ENCODE measurements at regions not wholly inside any gene's neighbourhood (a gene's known extent, or its start where the extent isn't known, plus 50 kb on each side); places are given as distances from the start of the nearest gene placed in this dataset.

DNA sequence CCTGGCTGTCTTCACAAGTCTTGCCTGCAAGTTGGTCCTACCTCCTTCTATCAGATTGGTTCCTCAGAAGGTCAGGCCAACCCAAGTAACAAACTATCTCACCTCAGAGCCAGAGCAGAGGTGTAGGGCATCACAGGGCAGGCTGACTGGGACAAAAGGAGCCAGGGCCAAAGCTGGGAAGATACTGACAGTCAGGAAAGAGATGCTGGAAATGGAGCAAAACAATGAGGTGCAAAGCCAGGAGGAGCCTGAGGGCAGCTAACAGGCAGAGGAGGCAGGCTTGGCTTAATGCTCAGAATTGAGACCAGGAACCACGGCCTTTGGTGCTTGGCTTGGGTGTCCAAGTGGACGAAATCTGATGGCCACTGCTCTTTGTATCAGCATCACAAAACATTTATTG is 68.4 kb upstream of the PNMA1 start:
- no peak for DNase-seq (ENCODE audit: low spot score)

DNA sequence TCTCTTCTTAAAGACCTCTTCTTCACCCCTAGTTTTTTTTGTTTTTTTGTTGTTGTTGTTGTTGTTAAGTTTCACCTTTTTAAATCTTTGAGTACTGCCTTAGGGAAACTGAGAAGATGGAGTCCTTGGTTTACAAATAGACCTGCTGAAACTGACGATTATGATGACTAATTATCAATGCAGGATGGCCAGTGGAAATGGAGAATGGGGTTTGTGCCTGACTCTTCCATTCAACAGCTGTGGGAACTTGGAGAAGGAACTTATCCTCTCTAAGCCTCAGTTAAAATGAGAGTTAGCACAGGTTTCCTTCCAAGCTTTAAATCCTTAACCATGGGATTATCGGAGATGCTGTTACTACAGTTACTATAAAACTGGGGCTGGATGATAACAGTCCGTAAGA is 66.7 kb upstream of the PNMA1 start:
- no peak for DNase-seq (ENCODE audit: low spot score)

DNA sequence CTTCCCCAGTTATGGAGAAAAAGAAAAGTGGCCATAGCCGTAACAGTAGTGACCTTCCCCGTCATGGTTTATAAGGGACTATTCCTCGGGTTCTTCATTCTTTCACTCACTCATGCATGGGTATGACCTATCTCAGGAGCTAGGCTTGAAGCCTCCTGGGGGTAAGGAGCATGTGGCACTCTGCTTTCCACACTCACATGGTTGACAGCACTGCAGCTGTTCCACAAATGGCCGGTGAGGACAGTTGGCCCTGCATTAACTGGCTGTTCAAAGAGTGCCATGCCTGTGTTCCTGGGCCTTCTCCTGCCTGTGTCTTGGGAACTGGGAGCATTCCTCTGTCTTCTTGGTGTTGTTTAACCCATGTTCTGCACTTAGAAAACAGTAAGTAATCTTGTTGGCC is 66.2 kb upstream of the PNMA1 start:
- no peak for DNase-seq (ENCODE audit: low spot score)

DNA sequence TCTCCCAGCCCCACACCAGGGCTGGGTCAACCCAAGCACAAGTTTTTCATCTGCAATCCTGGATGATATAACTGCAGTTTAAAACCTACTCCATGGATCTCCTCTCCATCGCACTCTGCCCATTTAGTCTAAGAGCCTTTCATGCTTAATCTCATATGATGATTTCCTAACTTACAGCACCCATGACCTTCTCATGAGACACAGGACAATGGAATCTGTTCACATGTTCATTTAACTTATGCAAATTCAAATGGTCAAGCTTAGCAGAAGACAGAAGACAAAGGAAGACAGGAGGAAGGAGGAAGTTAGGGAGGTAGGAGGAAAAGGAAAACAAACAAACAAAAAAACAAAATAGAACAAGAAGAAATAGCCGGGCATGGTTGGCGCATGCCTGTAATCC is 64.6 kb upstream of the PNMA1 start:
- no peak for DNase-seq (ENCODE audit: low spot score)

DNA sequence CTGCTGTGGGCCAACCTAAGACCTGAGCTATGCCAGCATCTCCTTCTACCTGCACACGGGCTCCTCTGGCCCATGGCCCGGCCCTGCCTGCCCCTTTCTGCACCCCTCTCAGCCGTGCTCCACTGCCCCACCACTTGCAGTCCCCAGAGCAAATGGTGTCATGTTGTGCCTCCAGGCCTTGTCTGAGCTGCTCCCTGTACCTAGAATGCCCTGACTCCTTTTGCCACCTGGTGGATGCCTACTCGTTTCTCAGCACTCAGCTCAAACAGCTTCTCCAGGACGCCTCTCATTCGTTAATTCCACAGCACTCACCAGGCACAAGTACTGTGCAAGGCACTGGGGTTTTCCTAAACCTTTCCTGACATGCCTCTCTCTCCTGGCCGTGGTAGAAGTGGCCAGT is 63.2 kb upstream of the PNMA1 start:
- no peak for DNase-seq (ENCODE audit: low spot score)

DNA sequence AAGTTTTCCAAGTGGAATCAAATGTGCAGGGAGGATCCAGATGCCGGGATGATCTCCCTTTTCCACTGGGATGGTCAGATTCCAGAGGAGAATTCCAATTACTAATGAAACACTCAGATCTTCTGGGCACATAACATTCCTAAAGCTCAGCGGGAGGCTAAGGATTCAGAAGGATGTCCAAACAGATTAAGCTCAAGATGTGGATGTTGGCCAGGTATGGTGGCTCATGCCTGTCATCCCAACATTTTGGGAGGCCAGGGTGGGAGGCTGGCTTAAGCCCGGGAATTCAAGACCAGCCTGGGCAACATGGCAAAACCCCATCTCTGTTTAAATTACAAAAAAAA is 62.0 kb upstream of the PNMA1 start:
- no peak for DNase-seq (ENCODE audit: low spot score)

DNA sequence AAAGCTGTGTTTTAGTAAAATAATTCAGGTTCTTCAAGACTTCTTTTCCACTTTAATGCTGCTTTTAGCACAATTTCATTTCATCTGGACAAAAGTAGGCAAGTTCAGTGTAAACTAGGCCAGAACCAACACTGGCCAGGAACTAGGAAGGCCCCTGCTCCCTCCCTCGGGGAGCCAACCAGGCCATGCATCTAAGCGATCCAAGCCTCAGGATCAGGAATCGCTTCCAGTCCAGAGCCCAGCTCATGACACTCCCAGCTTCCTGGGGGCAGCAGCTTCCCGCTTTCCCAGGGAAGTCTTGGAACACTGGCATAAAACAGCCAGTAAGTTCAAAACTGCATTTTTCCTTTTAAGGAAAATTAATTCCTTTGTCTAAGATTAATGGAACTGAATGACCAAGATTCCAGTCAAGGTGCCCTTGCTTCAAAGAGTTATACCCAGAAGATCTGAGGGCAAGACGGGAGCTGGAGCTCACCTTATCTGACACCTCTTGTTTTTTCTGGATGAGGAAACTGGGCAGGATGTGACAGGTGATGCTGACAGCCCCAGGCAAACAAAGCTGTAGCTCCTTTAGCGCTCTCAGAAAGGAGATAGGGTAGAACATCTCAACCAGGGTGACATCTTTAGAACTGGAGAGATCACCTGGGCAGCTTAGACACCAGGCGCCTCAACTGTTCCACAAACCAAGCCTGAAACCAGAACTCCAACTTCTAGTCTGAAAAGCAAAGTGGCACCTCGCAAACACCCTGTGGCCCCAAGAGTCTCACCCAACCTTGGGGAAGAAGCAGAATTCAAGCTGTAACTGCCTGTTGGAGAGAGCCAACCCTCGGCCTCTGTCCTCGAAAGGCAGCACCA is 61.4 kb upstream of the PNMA1 start:
- DNase-seq (ENCODE audit: low spot score), result no peak

DNA sequence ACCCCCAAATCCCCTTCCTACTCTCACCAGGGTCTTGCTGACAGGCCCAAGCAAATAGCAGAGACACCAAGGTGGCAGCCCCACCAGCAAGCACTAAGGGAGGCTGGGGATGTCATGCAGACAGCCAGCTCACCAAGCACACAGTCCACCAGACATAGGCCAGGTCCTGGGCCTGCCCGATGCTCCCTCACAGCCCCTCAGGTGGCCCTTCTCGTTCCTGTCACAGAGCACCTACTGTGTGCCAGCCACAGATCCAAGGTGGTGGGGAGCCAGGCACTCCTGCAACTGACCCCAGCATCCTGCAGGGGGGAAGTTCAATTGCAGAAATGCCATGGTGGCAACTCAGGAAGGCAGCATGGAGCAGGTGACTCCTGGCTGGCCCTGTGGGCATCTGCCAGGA is 60.5 kb upstream of the PNMA1 start:
- DNase-seq (ENCODE audit: low spot score), result no peak

DNA sequence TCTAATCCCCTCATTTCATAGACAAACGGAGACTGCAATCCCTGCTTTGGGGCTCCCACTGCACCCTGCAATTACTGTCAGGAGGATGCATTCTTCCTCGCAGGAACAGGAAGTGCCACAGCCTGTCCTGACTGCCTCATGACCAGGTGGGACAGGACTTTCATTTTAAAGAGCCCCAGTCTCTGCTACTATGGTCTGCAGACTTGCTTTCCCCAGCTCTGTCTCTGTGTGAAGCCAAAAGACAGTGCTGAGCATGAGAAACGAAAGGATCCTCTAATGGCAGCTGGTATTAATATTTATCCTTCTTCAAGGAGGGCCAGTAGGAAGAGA is 60.0 kb upstream of the PNMA1 start:
- DNase-seq (ENCODE audit: low spot score), result no peak

DNA sequence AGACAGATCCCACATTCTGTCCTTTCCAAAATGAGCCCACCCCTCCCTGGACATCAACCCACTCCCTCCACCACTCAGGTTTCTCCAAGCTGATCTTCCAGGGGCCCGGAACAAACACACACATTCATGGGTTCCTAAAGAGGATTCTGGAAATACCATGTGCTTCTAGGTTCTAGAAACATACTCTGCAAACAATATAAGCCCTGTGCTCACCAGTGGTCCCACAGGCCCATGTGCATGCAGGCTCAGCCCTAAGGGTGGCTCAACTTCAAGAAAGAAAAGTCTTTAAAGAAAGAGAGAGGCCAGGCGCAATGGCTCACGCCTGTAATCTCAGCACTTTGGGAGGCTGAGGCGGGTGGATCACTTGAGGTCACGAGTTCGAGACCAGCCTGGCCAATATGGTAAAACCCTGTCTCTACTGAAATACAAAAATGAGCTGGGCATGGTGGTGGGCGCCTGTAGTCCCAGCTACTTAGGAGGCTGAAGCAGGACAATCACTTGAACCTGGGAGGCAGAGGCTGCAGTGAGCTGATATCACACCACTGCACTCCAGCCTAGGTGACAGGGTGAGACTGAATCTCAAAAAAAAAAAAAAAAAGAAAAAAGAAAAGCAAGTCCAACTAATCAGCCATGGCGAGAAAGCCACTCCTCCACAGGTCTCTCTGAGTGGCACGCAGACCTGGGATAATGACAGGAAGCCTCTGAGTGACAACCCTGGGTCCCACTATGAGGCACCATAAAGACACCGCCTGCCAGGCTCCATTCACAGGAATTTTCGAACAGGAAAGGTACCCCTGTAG is 59.5 kb upstream of the PNMA1 start:
- no peak for DNase-seq (ENCODE audit: low spot score)

DNA sequence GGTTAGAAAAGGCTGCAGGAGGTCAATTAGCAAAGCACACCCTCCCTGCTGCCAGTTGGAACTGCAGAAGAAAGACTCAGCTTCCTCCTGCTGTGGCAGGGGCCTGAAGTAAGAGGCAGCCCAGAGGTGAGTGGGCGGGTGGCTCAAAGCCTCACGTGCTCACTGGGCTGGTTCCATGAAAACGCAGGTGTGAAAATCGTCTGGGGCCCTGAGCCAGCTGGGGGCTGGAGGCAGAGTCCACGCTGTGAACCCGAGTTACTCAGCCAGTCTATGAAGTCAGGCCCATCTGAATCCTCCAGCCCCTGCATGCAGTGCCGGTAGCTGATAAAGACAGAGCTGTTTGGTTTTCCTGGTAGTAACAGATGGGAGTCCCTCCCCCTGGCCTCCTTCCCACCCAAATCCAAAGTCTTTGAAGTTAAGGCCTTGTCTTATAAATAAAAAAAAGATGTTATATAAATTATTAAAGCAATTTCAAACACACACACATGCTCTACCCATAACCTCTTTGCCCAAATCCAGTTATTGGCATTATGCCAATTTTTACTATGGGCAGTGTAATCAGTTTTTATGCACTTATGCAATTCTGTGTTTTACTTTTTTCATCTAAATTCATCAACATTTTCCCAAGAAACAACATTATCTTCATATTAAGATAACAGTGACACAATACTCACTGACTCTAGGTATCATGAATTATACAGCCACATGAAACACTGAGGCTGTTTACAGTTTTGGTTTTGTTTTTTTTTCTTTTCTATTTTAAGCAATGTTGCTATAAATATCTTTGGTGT is 57.9 kb upstream of the PNMA1 start:
- DNase-seq (ENCODE audit: low spot score), result peak; percentile 78

DNA sequence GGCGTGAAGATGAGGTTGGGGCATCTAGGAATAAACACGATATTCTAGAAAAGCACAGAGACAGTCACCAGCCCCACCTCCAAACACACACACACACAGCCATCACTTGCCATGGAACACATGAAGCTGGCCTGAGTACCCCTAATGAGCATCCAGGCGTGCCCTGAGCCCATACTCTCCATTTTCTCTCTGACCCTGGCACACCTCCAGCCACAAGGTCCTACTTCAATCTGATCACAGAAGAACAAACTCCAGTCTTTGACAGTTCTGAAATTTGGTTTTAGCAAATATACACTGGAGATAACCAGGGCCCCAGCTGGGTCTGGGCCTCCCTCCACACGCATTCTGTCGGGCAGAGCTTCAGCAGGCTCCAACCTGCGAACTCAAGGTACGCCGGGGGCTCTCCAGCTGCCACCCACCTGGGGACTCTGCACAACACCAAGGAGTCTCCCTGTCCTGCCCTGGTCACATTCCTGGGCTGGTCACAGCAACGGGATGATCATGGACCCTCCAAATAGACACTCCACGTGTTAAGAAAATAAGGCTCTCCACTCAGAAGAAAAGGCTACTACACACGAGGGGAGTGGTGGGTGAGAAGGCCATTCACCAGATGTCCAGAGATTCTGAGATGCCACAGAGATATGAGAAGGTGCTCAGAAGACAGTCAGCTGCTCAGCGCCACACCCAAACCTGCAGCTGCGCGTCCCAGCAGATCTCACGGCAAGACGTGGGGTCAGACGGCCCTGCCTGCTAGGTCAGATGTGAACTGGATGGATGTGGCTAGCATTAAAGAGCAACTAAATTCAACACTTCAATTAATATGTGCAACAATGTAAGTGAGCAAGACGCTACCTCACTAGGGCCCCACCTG is 57.0 kb upstream of the PNMA1 start:
- no peak for DNase-seq (ENCODE audit: low spot score)

DNA sequence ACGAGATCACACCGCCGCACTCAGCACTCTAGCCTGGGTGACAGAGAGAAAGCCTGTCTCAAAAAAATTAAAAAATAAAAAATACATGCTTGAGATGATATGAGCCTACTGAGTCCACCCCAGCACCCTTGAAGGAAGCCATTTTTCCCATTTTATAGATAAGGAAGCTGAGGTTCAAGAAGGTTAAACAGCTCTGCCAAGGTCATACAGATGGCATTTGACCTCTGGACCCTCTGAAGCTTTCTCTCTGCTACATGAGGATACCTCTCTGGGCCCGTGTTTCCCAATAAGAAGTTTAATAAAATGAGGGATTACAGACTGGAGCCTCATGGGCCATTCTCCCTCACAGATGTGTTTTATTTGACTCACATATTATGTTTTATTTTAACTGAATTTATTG is 53.9 kb upstream of the PNMA1 start:
- DNase-seq (ENCODE audit: low spot score), result no peak

DNA sequence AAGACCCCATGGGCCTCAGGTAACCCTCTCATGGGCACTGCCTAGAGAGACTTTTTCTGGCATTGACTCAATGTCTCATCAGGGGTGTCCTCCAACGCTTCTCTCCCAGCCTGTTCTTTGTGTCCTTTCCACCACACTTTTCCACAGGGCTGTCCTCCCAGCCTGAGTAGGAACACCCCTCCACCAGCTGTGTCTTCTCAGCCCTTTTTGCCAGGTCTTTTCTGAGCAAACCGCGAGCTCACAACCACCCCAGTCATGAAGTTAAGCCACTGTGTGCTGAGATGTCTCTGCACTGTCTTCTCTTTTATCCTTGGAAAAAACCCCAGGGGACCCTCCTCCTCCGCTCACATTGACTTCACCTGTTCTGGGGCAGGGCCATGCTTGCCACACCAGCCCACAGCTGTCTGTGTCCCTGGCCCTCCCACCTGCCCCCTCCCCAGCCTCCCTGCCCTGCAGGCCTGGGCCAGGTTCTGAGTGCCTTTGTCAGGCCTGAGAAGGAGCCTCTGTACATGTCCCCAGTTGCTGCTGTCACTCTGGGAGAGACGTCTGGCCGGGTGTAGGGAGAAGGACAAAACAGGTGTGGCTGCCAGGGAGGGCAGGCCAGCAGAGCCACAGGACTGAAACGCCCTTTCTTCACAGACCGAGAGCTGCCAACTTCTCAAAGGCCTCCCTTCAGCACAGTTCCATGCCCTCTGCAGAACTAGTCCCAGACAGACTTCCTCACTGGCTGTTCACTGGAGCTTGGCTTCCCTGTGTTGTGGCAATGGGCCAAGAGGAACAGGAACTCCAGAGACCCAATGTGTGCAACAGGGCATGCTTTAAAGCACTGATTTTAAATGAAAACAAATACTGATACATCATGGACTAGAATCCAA is 50.5 kb upstream of the PNMA1 start:
- no peak for DNase-seq (ENCODE audit: low spot score)

Data from activated CD4-positive, alpha-beta T cell treated with anti-CD3 and anti-CD28 coated beads, Interleukin-2, Interleukin-4, amounts not matched to agents 100 ng/mL and 50 ng/mL, durations not matched to agents 16 hours and 8 hours (primary cell).